OCI-LY7 (cell line): ENCODE measurements at regions not wholly inside any gene's neighbourhood (a gene's known extent, or its start where the extent isn't known, plus 50 kb on each side); places are given as distances from the start of the nearest gene placed in this dataset.

Experiments used
- BruUV-seq: library from RNA; stranded (reverse); fragments of 400-500 nt; replicated peaks from 2 replicates; lab custom pipeline; 2021; lab: Mats Ljungman, UMichigan
- CTCF ChIA-PET: fragments of 300-600 bp; sonication (Branson Sonifier 250); formaldehyde crosslinking; loops from one replicate; lab custom pipeline; 2022; ENCODE audit warnings: antibody characterized with exemption; ENCODE audit not compliant: unreplicated experiment; lab: Charles Lee
- POLR2A ChIA-PET: fragments of 300-600 bp; sonication (Branson Sonifier 250); formaldehyde crosslinking; loops from one replicate; lab custom pipeline; 2022; ENCODE audit warnings: antibody characterized with exemption; lab: Charles Lee
- DNase-seq: peaks from one replicate; pipeline ENCODE4 v3.0.0-alpha.2; 2015; ENCODE audit warnings: low spot score
- H2AFZ ChIP-seq: fragments of 200-600 bp; sonication (generic), shearing (Covaris generic); 2 replicates; pipeline ENCODE4 v1.6.1; 2014; ENCODE audit warnings: mild to moderate bottlenecking, antibody characterized with exemption, low read length, moderate library complexity
- H3K27ac ChIP-seq: fragments of 200-600 bp; sonication (generic); 2 replicates; pipeline ENCODE4 v1.5.1; 2014; ENCODE audit warnings: mixed run types, low read depth, mild to moderate bottlenecking, moderate library complexity, low read length, inconsistent platforms; ENCODE audit not compliant: poor library complexity, severe bottlenecking
- H3K36me3 ChIP-seq: fragments of 200-600 bp; sonication (generic); 2 replicates; pipeline ENCODE4 v1.6.1; 2014; ENCODE audit warnings: mild to moderate bottlenecking, antibody characterized with exemption, low read length, moderate library complexity, mixed read lengths; ENCODE audit not compliant: insufficient read depth
- H3K4me1 ChIP-seq: fragments of 200-600 bp; sonication (generic); 2 replicates; pipeline ENCODE4 v1.5.1; 2014; ENCODE audit warnings: mild to moderate bottlenecking, low read length; ENCODE audit not compliant: insufficient read depth, poor library complexity, severe bottlenecking
- H3K4me2 ChIP-seq: fragments of 200-600 bp; sonication (generic); 2 replicates; pipeline ENCODE4 v1.6.1; 2014; ENCODE audit warnings: mild to moderate bottlenecking, low read length
- H3K4me3 ChIP-seq: fragments of 200-600 bp; sonication (generic); 2 replicates; pipeline ENCODE4 v1.5.1; 2014; ENCODE audit warnings: mild to moderate bottlenecking, low read depth, low read length; ENCODE audit not compliant: poor library complexity, severe bottlenecking
- H3K79me2 ChIP-seq: fragments of 200-600 bp; sonication (generic); 2 replicates; pipeline ENCODE4 v1.6.1; 2016; ENCODE audit warnings: low read depth, mild to moderate bottlenecking, low read length, moderate library complexity, mixed read lengths; ENCODE audit not compliant: insufficient read depth
- H3K9me2 ChIP-seq: fragments of 200-600 bp; sonication (generic); 2 replicates; pipeline ENCODE4 v1.6.1; 2016; ENCODE audit warnings: mild to moderate bottlenecking, low read length, mixed read lengths; ENCODE audit not compliant: insufficient read depth
- H3K9me3 ChIP-seq: fragments of 200-600 bp; sonication (generic); 2 replicates; pipeline ENCODE4 v1.6.1; 2014; ENCODE audit warnings: mild to moderate bottlenecking, mixed run types, low read length, mixed read lengths
- H4K20me1 ChIP-seq: fragments of 200-600 bp; sonication (generic); 2 replicates; pipeline ENCODE4 v1.6.1; 2014; ENCODE audit warnings: mild to moderate bottlenecking, antibody characterized with exemption, low read length, moderate library complexity, mixed read lengths; ENCODE audit not compliant: insufficient read depth
- EZH2phosphoT487 ChIP-seq: fragments of 200-600 bp; sonication (generic); IDR thresholded peaks from 2 replicates; pipeline ENCODE4 v1.6.1; 2018; ENCODE audit warnings: low read depth, borderline replicate concordance, mild to moderate bottlenecking, mixed run types, antibody characterized with exemption, low read length, moderate library complexity, mixed read lengths
- intact Hi-C: fragments of 100-400 bp; cut with micrococcal nuclease; formaldehyde crosslinking; loops from one replicate; pipeline ENCODE4 v1.10.0; 2022; ENCODE audit not compliant: unreplicated experiment
- TF ChIP-seq, protein P1 (sequence below): fragments of 200-600 bp; sonication (generic); conservative IDR thresholded peaks from 2 replicates; pipeline ENCODE4 v1.5.1; 2014; ENCODE audit warnings: mild to moderate bottlenecking, antibody characterized with exemption, low read length, moderate library complexity, mixed read lengths

DNA sequence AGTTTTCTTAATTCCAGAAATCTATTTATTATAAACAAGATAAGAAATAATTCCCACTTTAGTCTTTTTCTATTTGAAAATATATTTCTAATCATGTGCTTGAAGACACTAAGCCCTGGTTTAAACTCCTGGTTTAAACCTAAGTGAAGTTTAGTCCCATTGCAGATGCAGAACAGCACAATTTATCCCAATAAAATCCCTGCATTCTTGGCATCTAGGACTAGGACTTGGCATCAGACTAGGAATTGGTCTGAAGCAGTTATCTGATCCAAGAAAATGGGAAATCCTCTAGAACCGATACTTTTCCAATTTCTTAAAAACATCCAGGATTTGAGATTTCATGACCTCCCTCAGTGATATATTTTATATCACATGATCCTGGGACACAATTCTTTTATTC is 168.8 kb upstream of the VEPH1 start:
- H3K4me3 ChIP-seq: no peak overlapping the region
- no peaks in the 10 kb centered on the region for H3K4me1 ChIP-seq
- ChIA-PET CTCF (no interaction called here), POLR2A (no interaction called here)
- H3K9me3 ChIP-seq: no peaks in the 10 kb centered on the region
- no peaks in the 10 kb centered on the region for H3K36me3 ChIP-seq
- TF ChIP-seq EZH2phosphoT487: no peak
- TF ChIP-seq, protein P1, sequence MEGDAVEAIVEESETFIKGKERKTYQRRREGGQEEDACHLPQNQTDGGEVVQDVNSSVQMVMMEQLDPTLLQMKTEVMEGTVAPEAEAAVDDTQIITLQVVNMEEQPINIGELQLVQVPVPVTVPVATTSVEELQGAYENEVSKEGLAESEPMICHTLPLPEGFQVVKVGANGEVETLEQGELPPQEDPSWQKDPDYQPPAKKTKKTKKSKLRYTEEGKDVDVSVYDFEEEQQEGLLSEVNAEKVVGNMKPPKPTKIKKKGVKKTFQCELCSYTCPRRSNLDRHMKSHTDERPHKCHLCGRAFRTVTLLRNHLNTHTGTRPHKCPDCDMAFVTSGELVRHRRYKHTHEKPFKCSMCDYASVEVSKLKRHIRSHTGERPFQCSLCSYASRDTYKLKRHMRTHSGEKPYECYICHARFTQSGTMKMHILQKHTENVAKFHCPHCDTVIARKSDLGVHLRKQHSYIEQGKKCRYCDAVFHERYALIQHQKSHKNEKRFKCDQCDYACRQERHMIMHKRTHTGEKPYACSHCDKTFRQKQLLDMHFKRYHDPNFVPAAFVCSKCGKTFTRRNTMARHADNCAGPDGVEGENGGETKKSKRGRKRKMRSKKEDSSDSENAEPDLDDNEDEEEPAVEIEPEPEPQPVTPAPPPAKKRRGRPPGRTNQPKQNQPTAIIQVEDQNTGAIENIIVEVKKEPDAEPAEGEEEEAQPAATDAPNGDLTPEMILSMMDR: no peak
- H2AFZ ChIP-seq: no peak overlapping the region
- no peaks in the 10 kb centered on the region for H4K20me1 ChIP-seq
- no peak overlapping the region for H3K4me2 ChIP-seq
- BruUV-seq: no TSS peak
- H3K79me2 ChIP-seq: no peaks in the 10 kb centered on the region
- no peaks in the 10 kb centered on the region for H3K9me2 ChIP-seq
- intact Hi-C loops: no loop called here
- H3K27ac ChIP-seq: no peak overlapping the region
- no peak for DNase-seq

DNA sequence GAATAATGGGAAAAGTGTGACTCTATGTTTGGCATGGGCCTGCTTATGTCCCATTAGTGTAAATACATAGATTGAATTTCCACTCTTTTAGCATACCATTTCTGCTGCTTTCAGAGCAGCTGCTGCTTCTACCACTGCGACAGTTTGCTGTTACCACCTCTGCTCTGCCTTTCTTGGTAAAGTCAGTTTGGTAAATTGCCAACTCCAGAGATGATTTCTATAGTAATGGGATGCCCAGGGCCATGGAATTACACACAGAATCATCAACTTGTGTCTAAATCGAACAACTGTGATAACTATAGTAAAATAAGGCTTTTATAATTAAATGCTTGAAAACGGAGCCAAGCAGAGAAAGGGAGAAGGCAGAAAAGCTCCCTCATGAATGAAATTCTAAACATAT is 168.4 kb upstream of the VEPH1 start:
- H3K9me3 ChIP-seq: no peaks in the 10 kb centered on the region
- no peaks in the 10 kb centered on the region for H3K9me2 ChIP-seq
- no peak overlapping the region for H3K4me2 ChIP-seq
- no peak overlapping the region for H3K27ac ChIP-seq
- TF ChIP-seq EZH2phosphoT487: no peak
- TF ChIP-seq, protein P1: no peak
- H2AFZ ChIP-seq: no peak overlapping the region
- H3K4me1 ChIP-seq: no peaks in the 10 kb centered on the region
- H3K79me2 ChIP-seq: no peaks in the 10 kb centered on the region
- no peak for DNase-seq
- POLR2A ChIA-PET: no interaction called here
- no peaks in the 10 kb centered on the region for H3K36me3 ChIP-seq
- CTCF ChIA-PET: no interaction called here
- no peak overlapping the region for H3K4me3 ChIP-seq
- BruUV-seq: no TSS peak
- H4K20me1 ChIP-seq: no peaks in the 10 kb centered on the region
- intact Hi-C loops: no loop called here

DNA sequence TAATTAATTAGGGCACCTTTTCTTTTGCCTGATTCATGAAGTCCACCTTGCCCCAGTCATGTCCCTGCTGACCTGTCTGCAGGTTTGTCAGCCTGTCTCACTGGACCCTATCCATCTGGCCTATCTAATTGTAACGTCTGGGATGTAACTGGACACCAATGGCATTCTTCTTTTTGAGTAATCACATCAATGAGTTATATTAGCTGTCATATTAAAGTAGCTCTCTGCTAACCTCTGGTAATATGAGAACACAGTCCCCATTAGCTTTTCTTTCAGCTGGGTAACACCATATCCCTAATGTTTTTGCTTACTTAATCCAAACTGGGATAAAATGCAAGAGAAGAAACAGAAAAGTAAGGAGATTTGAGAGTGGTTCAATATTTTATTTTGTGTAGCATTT is 166.2 kb upstream of the VEPH1 start:
- Histone ChIP-seq H3K4me2 (no peak overlapping the region), H3K9me2 (no peaks in the 10 kb centered on the region), H4K20me1 (no peaks in the 10 kb centered on the region), H3K4me3 (no peak overlapping the region), H3K4me1 (no peaks in the 10 kb centered on the region), H3K9me3 (no peaks in the 10 kb centered on the region), H3K27ac (no peak overlapping the region), H3K36me3 (no peaks in the 10 kb centered on the region), H3K79me2 (no peaks in the 10 kb centered on the region), H2AFZ (no peak overlapping the region)
- no TSS peak for BruUV-seq
- ChIA-PET POLR2A (interaction anchor here (0.7 kb wide), 1 partner anchor 9 kb away, joined by 3 read pairs; no protein-coding TSS in a partner anchor), CTCF (no interaction called here)
- DNase-seq: no peak
- TF ChIP-seq, protein P1: no peak
- TF ChIP-seq EZH2phosphoT487: no peak
- intact Hi-C loops: no loop called here
